HCT116 (cell line): ENCODE measurements at regions not wholly inside any gene's neighbourhood (a gene's known extent, or its start where the extent isn't known, plus 50 kb on each side); places are given as distances from the start of the nearest gene placed in this dataset.

ENCODE experiments used
- ATAC-seq: fragments of 200-7000 bp; cut with Tn5 transposase; 2 replicates; pipeline ENCODE4 v1.9.1; 2020; ENCODE audit warnings: mild to moderate bottlenecking, moderate library complexity
- BruUV-seq: library from RNA; stranded (reverse); fragments of 400-500 nt; replicated peaks from 2 replicates; lab custom pipeline; 2021; lab: Mats Ljungman, UMichigan
- CTCF ChIA-PET: fragments of 300-600 bp; sonication (Branson Sonifier 250); formaldehyde crosslinking; loops from one replicate; lab custom pipeline; 2021; ENCODE audit warnings: antibody characterized with exemption; lab: Charles Lee
- POLR2A ChIA-PET: fragments of 300-600, 350-600 bp; sonication (Branson Sonifier 250); formaldehyde crosslinking; loops from one replicate; lab custom pipeline; 2021; ENCODE audit warnings: antibody characterized with exemption; lab: Charles Lee
- RAD21 ChIA-PET, 2 experiments: fragments of 300-600 bp; sonication (Branson Sonifier 250); formaldehyde crosslinking; loops; one replicate each; lab custom pipeline; 2023; ENCODE audit warnings: low total read pairs in 2 of 2; ENCODE audit not compliant: uncharacterized antibody in 2 of 2, unreplicated experiment in 2 of 2, low non-redundant PET in 1 of 2; lab: Charles Lee
- DNase-seq: peaks from one replicate; pipeline ENCODE4 v3.0.0-alpha.2; 2010; ENCODE audit warnings: low read depth, low spot score
- H2AFZ ChIP-seq: fragments of 200-600 bp; shearing (Covaris generic), sonication (generic); 2 replicates; pipeline ENCODE4 v1.6.1; 2017; ENCODE audit warnings: low read depth, mixed run types, mixed read lengths, antibody characterized with exemption, low read length; ENCODE audit not compliant: poor library complexity, severe bottlenecking
- H3K27ac ChIP-seq: 2 replicates; pipeline ENCODE4 v1.5.1; 2012; ENCODE audit warnings: low read depth, low read length
- H3K27me3 ChIP-seq: fragments of 200-600 bp; sonication (generic); 2 replicates; pipeline ENCODE4 v1.6.1; 2016; ENCODE audit warnings: mixed run types, low read length, mixed read lengths; ENCODE audit not compliant: insufficient read depth
- H3K36me3 ChIP-seq, 2 experiments: fragments of 200-500 bp in 1 of 2; fragments of 200-600 bp in 1 of 2; sonication (Bioruptor generic) in 1 of 2; sonication (generic) in 1 of 2; 2 replicates each; pipeline versions ENCODE4 v1.5.1 to v1.6.1; 2014 to 2016; ENCODE audit warnings: low read length in 2 of 2, inconsistent platforms in 1 of 2, mixed read lengths in 1 of 2, mixed run types in 1 of 2; ENCODE audit not compliant: insufficient read depth in 2 of 2, control insufficient read depth in 1 of 2
- H3K4me1 ChIP-seq, 2 experiments: fragments of 200-600 bp in 1 of 2; sonication (generic) in 1 of 2; 2 replicates each; pipeline versions ENCODE4 v1.5.1 to v1.6.1; 2012 to 2017; ENCODE audit warnings: low read length in 2 of 2, inconsistent platforms in 1 of 2, mild to moderate bottlenecking in 1 of 2, mixed read lengths in 1 of 2, mixed run types in 1 of 2, moderate library complexity in 1 of 2; ENCODE audit not compliant: insufficient read depth in 2 of 2, control insufficient read depth in 1 of 2
- H3K4me2 ChIP-seq: fragments of 200-600 bp; sonication (generic); 2 replicates; pipeline ENCODE4 v1.6.1; 2017; ENCODE audit warnings: mixed run types, low read length, mixed read lengths
- H3K4me3 ChIP-seq, 2 experiments: fragments of 200-600 bp in 1 of 2; sonication (generic) in 1 of 2; replicated peaks in 1 of 2; 2 replicates each; pipeline ENCODE4 v1.5.1; 2011 to 2016; ENCODE audit warnings: low read length in 2 of 2, control low read depth in 1 of 2, low read depth in 1 of 2, mild to moderate bottlenecking in 1 of 2, mixed read lengths in 1 of 2, mixed run types in 1 of 2
- H3K79me2 ChIP-seq: fragments of 200-600 bp; sonication (generic); 2 replicates; pipeline ENCODE4 v1.6.1; 2017; ENCODE audit warnings: mild to moderate bottlenecking, mixed run types, low read length, moderate library complexity, mixed read lengths; ENCODE audit not compliant: insufficient read depth
- H3K9ac ChIP-seq: fragments of 200-600 bp; sonication (generic); 2 replicates; pipeline ENCODE4 v1.6.1; 2016; ENCODE audit warnings: low read length, mixed read lengths
- H3K9me2 ChIP-seq: fragments of 200-600 bp; sonication (generic), shearing (Covaris generic); 2 replicates; pipeline ENCODE4 v1.6.1; 2017; ENCODE audit warnings: mixed run types, mild to moderate bottlenecking, moderate library complexity; ENCODE audit not compliant: insufficient read depth
- H3K9me3 ChIP-seq, 2 experiments: fragments of 200-500 bp in 1 of 2; fragments of 200-600 bp in 1 of 2; sonication (Bioruptor generic) in 1 of 2; sonication (generic) in 1 of 2; 2 replicates each; pipeline ENCODE4 v1.6.1; 2014 to 2017; ENCODE audit warnings: low read length in 2 of 2, mixed read lengths in 2 of 2, inconsistent platforms in 1 of 2, low read depth in 1 of 2, mild to moderate bottlenecking in 1 of 2, mixed run types in 1 of 2, moderate library complexity in 1 of 2; ENCODE audit not compliant: control insufficient read depth in 1 of 2, insufficient read depth in 1 of 2
- H4K20me1 ChIP-seq: fragments of 200-600 bp; sonication (generic), shearing (Covaris generic); 2 replicates; pipeline ENCODE4 v1.6.1; 2017; ENCODE audit warnings: mixed run types, mild to moderate bottlenecking, moderate library complexity; ENCODE audit not compliant: insufficient read depth
- ATF3 ChIP-seq: IDR thresholded peaks from 2 replicates; pipeline ENCODE4 v1.6.1; 2012
- CBX3 ChIP-seq: IDR thresholded peaks from 2 replicates; pipeline ENCODE4 v1.6.1; 2012; ENCODE audit warnings: low read depth
- CEBPB ChIP-seq: IDR thresholded peaks from 2 replicates; pipeline ENCODE4 v1.6.1; 2012; ENCODE audit warnings: low read depth
- CTCF ChIP-seq, 3 experiments: fragments of 200-600 bp in 1 of 3; sonication (generic) in 1 of 3; IDR thresholded peaks in 2 of 3; conservative IDR thresholded peaks in 1 of 3; 2 replicates each; pipeline ENCODE4 v1.5.1; 2012 to 2017; ENCODE audit warnings: low read depth in 2 of 3, low read length in 2 of 3, antibody characterized with exemption in 1 of 3, borderline replicate concordance in 1 of 3, control low read depth in 1 of 3, mild to moderate bottlenecking in 1 of 3, mixed read lengths in 1 of 3, mixed run types in 1 of 3, moderate library complexity in 1 of 3; ENCODE audit not compliant: insufficient read depth in 1 of 3
- ELF1 ChIP-seq: IDR thresholded peaks from 2 replicates; pipeline ENCODE4 v1.6.1; 2012; ENCODE audit warnings: low read depth, borderline replicate concordance
- EZH2phosphoT487 ChIP-seq: fragments of 200-600 bp; IDR thresholded peaks from 2 replicates; pipeline ENCODE4 v1.6.1; 2018; ENCODE audit warnings: antibody characterized with exemption, borderline replicate concordance
- FOSL1 ChIP-seq: IDR thresholded peaks from 2 replicates; pipeline ENCODE4 v1.6.1; 2012; ENCODE audit warnings: low read depth
- MAX ChIP-seq: IDR thresholded peaks from 2 replicates; pipeline ENCODE4 v1.6.1; 2012
- POLR2A ChIP-seq: IDR thresholded peaks from 2 replicates; pipeline ENCODE4 v1.7.0; 2011; ENCODE audit warnings: borderline replicate concordance; ENCODE audit not compliant: insufficient read depth, insufficient read length; ENCODE audit errors: extremely low read depth
- SIN3A ChIP-seq: IDR thresholded peaks from 2 replicates; pipeline ENCODE4 v1.6.1; 2012; ENCODE audit warnings: low read depth
- SP1 ChIP-seq: IDR thresholded peaks from 2 replicates; pipeline ENCODE4 v1.6.1; 2012; ENCODE audit warnings: low read depth
- TCF7L2 ChIP-seq: IDR thresholded peaks from 2 replicates; pipeline ENCODE4 v1.7.0; 2011; ENCODE audit warnings: borderline replicate concordance, inconsistent platforms; ENCODE audit not compliant: insufficient read depth, insufficient read length; ENCODE audit errors: extremely low read depth
- ZBTB33 ChIP-seq: IDR thresholded peaks from 2 replicates; pipeline ENCODE4 v1.6.1; 2011; ENCODE audit warnings: mild to moderate bottlenecking, low read length, moderate library complexity; ENCODE audit not compliant: insufficient replicate concordance; ENCODE audit errors: extremely low read depth
- ZNF274 ChIP-seq: fragments of 200-500 bp; sonication (Bioruptor generic); IDR thresholded peaks from 2 replicates; pipeline ENCODE4 v1.6.1; 2014; ENCODE audit warnings: mild to moderate bottlenecking, low read depth, low read length, inconsistent platforms
- intact Hi-C: fragments of 100-400 bp; cut with micrococcal nuclease; formaldehyde crosslinking; loops from 2 replicates; pipeline ENCODE4 v1.10.0; 2022

- no peak for DNase-seq
- H3K4me2 ChIP-seq: no peak overlapping the region
- BruUV-seq: no TSS peak
- TF ChIP-seq MAX: no peak
- no peak for TF ChIP-seq TCF7L2
- no peak for TF ChIP-seq EZH2phosphoT487
- no peak for TF ChIP-seq POLR2A
- TF ChIP-seq SIN3A: no peak
- TF ChIP-seq, all 23 proteins: peak for 0
- Histone ChIP-seq H3K9me2 (no peaks in the 10 kb centered on the region), H3K36me3 (no peaks in the 10 kb centered on the region), H3K27me3 (no peaks in the 10 kb centered on the region), H3K4me3 (no peak overlapping the region), H2AFZ (no peak overlapping the region), H3K9me3 (peaks cover 7 to 26% of the 10 kb centered on the region in 2 experiments; a peak in 3 of 4 replicates), H3K9ac (no peak overlapping the region), H3K4me1 (no peaks in the 10 kb centered on the region), H4K20me1 (no peaks in the 10 kb centered on the region; the same call in 1 of the 2 replicates), H3K79me2 (no peaks in the 10 kb centered on the region), H3K27ac (no peak overlapping the region)
- ChIA-PET POLR2A (no interaction called here), RAD21 (no interaction called here), CTCF (no interaction called here)
- intact Hi-C loops: no loop called here
- no peak for ATAC-seq
Observed at GRCh38 chr21:16455526-16455925, 725.7 kb downstream of the USP25 start.

GRCh38 chr21:16455978-16456377, 726.2 kb downstream of the USP25 start:
- DNase-seq: no peak
- H3K4me3 ChIP-seq: no peak overlapping the region
- peaks cover 7 to 26% of the 10 kb centered on the region in 2 experiments; a peak in 3 of 4 replicates for H3K9me3 ChIP-seq
- RAD21 ChIA-PET: no interaction called here
- ATAC-seq: no peak
- intact Hi-C loops: no loop called here
- H3K4me1 ChIP-seq: no peaks in the 10 kb centered on the region
- no peaks in the 10 kb centered on the region; the same call in 1 of the 2 replicates for H4K20me1 ChIP-seq
- H3K9me2 ChIP-seq: no peaks in the 10 kb centered on the region
- CTCF ChIA-PET: no interaction called here
- H3K79me2 ChIP-seq: no peaks in the 10 kb centered on the region
- H2AFZ ChIP-seq: no peak overlapping the region
- H3K36me3 ChIP-seq: no peaks in the 10 kb centered on the region
- H3K9ac ChIP-seq: no peak overlapping the region
- H3K4me2 ChIP-seq: no peak overlapping the region
- no TSS peak for BruUV-seq
- no peaks in the 10 kb centered on the region for H3K27me3 ChIP-seq
- POLR2A ChIA-PET: no interaction called here
- TF ChIP-seq CTCF (IDR thresholded peaks at IDR 0.05 in 2 of 3, conservative IDR thresholded peaks at IDR 0.05 in 1 of 3; ENCODE audit: borderline replicate concordance in 1 of 3, insufficient read depth in 1 of 3, low read depth in 2 of 3, low read length in 2 of 3): no peak
- no peak for TF ChIP-seq FOSL1
- TF ChIP-seq CBX3: no peak
- no peak for TF ChIP-seq SP1
- TF ChIP-seq CEBPB: no peak
- TF ChIP-seq ZBTB33: no peak
- TF ChIP-seq ZNF274: no peak
- TF ChIP-seq ATF3: no peak
- no peak for TF ChIP-seq ELF1
- no peak for TF ChIP-seq MAX
- TF ChIP-seq SIN3A: no peak
- no peak overlapping the region for H3K27ac ChIP-seq
